GM21528 (cell line): ENCODE measurements at regions not wholly inside any gene's neighbourhood (a gene's known extent, or its start where the extent isn't known, plus 50 kb on each side); places are given as distances from the start of the nearest gene placed in this dataset.

ENCODE experiments used
- ATAC-seq: cut with Tn5 transposase; IDR thresholded peaks from one replicate; pipeline ENCODE4 v1.9.1; 2021; ENCODE audit warnings: mild to moderate bottlenecking, moderate library complexity; ENCODE audit not compliant: unreplicated experiment, low FRiP score

DNA sequence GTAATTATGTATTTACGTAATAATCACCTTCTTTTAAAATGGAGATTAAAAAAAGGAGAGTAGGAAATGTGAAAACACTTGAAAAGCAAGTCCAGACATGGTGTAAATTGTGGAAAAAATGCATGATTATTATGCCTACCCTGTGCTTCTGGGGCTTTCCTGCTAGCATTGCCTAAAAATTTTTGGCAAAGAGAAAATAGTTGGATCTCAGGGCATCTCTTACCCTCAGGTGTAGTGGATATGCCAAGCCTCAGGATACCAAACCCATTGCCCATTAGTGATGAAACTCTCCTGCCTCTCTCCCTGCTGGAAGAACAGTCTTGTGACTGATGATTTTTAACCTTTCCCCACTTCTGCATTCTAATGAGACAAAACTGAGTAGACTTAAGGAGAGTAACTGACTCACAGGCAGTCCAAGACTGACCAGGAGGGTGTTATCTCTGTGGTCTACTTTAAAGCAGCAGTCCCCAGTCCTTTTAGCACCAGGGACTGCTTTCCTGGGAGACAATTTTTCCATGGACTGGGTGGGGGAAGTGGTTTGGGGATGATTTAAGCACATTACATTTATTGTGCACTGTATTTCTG is 174.6 kb downstream of the ZNF330 start:
- no peak for ATAC-seq

DNA sequence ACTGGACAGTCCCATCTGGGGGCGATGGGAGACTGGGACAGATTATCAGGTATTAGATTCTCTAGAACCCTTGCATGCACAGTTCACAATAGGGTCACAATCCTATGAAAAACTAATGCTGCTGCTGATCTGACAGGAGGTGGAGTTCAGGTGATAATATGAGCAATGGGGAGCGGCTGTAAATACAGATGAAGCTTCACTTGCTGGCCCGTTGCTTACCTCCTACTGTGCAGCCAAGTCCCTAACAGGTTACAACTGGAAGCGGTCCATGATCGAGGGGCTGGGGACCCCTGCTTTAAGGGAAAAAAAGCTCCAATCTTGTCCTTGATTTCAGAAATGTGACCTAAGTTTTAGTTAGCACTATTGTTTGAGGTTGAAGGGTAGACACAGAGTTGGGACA is 175.2 kb downstream of the ZNF330 start:
- no peak for ATAC-seq

DNA sequence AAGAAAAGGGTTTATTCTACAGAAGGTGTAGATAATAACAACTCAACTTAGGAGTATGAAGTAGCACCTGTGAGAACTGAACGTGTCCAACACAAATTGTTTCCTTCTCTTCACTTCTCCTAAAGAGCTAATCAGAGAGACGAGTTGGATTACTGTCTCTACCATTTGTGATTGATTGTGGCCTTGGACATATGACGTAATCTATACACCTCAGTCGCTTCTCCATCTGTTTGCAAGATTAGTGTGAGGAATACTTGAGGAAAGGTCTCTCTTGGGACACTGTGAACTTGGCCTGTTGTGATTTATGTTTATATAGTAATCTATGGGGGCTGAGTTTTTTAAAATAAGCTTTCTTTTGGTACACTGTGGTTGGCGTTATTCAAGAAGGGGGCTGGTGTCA is 182.0 kb downstream of the ZNF330 start:
- no peak for ATAC-seq

DNA sequence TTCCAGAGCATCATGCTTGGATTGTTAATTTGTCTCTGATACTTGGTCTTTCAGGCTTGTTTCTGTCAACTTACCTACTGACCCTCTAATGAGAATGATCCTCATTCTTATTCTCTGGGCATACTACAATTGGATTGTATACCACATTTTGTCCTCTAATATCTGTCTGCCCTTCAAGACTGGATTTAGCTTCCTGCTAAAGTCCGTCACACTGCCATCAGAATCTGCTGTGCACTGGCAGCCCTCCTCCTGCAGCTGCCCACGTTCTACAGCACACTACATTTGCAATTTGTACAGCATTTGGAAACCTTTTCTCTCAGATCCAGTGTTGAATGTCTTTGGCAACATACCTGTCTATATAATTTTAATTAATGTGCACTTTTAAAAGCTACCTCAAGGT is 183.1 kb downstream of the ZNF330 start:
- ATAC-seq = no peak

DNA sequence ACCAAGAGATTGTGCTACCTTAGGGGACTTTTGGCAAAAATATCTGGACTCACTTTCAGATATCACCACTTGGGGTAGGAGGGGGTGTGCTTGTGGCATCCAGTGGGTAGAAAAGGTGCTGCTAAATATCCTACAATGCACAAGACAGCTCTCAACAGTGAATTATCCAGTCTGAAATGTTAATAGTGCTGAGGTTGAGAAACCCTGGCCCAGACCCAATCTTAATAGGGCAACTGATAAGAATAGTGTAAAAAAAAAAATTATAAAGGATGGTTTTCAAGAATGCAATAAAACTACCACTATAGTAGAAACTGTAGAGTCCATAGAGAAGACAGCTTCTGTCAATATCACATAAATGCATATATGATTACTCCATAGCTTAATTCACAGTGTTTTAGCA is 185.5 kb downstream of the ZNF330 start:
- no peak for ATAC-seq

DNA sequence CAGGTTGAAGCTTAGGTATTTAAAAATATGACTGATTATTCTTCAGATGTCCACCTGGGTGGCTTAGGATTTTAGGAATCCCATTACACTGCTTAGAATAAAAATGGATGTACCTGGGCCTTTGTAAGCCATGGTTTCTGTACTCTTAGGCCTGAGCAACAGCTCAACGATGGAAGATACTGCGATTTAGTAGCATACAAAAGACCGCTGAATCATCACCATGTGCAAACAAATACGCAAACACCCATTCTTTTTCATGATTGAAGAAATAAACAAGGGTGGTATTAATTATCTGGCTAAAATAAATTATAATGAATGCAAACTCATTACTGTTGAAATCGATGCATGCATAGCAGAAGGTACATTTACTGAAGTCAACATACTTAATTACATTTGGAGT is 188.9 kb downstream of the ZNF330 start:
- ATAC-seq = no peak

DNA sequence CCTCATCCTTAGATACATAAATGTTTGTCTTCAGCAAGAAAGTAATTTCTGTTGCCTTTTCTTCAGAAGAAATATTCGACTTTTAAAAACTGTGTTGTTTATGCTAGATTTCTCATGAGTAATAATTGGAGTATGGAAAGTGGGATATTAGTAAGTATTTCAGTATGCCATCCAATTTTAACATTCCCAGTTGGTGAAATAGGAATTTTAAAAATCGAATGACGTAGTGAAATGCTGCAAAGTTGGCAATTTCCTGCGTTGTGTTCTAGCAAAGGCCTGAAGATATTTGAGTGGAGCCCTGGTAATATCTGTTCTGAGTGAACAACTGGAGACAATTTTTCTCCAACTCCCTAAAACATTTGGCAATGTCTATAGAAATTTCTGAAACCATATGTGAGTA is 190.1 kb downstream of the ZNF330 start:
- ATAC-seq = no peak

DNA sequence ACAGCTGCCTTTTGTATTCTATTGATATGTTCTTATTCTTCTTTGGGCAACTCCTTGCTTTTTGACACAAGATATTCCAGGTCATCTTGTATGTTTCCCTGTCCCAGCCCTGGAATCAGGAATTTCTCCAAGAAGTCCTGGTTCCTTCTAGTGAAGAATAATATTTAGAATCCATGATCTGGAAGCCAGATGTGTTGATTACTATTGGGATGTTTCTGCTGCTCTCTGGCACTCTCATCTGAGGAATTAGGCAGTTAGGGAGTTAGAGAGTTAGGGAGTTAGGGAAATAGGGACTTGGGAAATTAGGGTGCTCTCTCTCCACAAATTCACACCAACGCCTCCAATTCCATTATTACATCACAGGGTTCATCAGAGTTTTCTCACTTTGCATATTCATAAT is 191.2 kb downstream of the ZNF330 start:
- ATAC-seq = no peak

DNA sequence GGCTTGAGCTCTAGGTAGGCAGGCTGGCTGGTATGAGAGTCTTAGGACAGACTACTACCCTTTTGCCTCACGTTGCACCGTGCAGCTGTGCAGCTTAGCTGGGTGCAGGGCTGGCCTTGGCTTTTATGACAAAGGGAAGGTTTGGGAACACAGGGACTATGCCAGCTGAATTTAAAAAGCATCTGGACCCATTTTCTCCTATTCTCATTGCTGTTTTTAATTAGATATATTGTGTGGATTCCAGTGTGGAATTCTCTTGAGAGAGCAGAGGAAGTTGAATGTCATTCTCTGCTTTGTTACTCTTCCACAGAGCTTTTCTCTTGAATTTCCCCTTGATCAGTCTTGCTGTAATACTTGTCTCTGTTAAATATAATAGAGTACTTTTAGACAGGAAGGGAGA is 192.7 kb downstream of the ZNF330 start:
- ATAC-seq = no peak

DNA sequence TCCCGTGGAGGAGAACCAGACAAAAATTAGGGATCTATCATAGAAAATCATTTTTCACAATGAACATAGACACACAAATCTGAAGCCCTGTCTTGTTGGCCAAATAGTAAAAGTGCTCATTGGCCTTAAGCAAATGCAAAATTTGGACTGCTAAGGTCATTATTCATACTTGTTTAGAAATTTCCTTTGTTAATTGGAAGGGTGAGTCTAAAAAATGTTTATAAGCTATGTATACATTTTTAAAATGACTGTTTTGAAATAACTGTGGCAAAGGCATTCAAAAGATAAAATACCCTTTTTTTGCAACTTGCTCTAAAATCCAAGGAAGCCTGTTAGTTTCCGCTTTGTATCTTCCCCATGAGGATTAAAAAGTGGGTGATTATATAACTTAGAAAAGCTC is 195.0 kb downstream of the ZNF330 start:
- ATAC-seq = no peak

DNA sequence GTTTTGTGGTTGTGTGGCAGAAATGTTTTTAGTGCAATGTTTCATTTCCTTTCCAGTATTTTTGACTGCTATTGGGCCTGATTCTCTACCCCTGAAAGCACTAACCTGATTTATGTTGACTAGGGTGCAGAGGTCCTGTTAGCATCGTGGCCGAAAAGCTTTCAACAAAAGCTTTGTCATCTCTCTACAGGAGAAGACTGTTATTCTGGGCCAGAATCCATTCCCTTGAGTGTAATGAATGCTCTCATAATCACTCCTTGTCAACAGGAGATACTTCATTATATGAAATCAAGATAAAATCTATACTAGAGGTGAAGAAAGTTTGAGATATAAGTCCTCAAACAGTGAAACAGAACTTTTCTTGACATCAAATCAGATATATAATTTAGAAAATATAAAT is 195.5 kb downstream of the ZNF330 start:
- no peak for ATAC-seq

DNA sequence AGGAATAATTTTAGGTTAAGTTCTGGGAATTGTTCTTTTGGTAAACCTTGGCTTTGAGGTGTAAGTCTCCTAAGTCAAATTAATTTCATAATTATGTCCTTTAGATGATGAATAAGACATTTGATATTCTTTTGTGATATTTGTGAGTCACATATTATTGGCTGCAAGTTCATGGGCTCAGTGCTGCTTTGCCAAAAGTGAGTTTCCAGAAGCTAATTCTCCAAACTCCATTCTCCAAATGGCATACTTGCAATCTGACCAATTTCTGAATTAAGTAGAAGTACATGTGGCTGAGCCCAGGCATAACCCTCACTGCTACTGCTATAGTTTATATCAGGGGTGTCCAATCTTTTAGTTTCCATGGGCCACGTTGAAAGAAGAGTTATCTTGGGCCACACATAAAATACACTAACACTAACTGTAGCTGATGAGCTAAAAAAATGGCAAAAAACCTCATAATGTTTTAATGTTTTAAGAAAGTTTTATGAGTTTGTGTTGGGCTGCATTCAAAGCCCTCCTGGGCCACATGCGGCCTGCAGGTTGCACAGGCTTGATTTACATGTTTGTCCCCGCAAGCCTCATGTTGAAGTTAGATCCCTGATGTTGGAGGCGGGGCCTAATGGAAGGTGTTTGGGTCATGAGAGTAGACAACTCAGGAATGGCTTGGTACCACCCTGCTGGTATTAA is 196.1 kb downstream of the ZNF330 start:
- no peak for ATAC-seq

DNA sequence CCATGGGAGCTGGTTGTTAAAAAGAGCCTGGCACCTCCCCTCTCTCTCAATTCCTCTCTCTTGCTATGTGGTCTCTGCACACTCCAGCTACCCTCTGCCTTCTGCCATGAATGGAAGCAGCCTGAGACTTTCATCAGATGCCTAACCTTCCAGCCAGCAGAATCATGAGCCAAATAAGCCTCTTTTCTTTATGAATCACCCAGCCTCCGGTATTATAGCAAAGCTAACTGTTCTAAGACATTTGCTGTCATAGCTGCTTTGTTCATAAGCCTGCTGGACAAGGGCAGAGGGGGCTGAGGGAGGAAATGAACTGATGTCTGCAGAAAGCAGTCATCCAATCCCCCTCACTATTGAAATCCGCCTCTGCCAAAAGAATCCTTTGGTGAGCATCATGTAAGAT is 196.7 kb downstream of the ZNF330 start:
- ATAC-seq = no peak

DNA sequence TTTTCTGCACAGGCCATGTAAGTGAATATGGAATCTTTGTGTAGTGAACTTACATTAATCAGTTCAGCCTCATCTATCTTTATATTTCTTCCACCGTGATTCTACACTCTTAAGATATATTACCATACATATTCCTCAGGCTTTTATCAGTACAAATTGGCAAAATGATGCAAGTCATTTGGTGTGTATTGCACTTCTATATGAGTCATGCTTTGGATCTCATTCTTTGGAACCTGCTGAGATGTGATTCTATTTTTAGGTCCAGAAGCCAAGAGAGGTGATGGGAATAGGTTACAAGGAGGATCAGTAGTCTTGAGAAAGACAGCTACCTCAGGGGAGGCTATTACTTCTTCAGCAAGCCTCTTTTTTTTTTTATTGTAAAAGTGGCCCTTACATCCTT is 204.4 kb downstream of the ZNF330 start:
- no peak for ATAC-seq

DNA sequence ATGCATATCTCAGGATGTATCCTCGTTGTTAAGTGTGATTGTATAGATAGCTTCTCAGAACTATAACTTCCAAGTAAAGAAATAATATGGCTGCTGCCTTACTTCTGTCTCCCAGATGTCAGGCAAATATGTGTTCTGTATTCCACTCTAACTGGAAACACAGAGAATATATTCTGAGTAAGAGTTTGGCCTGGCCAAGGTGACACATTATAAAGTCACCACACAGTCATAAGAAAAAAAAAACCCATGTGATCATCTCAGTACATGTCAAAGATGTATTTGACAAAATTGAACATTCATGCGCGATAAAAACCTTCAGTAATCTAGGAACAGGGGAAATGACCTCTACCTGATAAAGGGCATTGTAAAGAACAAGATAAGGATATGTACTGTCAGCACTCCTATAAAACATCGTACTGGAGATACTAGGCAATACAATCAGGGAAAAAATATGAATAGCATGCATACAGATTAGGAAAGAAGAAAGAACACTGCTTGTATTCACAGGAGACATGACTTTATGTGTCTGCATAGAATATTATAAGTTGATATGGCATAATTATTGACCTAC is 207.1 kb downstream of the ZNF330 start:
- ATAC-seq = no peak

DNA sequence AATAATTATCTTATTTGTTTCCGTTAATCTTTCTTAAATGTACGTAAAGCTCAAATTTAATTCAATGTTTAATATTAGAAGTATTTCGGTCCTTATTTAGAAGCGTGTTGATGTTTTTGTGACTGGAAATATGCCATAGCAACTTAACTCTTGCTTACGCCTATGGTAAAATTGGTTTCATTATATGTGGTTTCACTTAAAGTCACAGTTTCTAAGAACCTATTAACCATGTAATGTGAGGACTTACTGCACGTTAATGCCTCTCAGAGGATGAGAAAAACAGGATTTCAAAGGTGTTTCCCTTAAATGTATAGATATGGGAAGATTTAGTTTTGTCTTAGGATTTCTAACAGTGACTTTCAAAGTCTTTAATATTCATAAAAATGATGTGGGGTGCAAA is 206.4 kb upstream of the IL15 start:
- no peak for ATAC-seq

DNA sequence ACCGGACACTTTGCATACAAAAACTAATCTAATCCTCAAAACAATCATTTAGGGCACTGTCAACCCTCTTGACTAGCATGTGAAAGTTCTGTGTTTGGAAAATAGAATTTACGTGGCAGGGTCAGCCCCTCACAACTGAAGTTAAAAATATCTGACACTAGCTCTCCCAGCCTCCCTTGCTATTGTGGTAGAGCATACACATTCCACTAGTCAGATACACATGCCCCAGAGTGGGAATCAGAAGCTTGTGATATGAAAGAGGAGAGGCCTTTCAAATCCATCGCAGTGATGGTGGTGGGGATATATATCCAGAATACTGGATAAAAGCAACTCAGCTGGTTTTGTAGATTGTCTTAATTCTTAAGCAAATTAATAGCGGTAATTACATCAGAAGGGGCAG is 205.7 kb upstream of the IL15 start:
- no peak for ATAC-seq

DNA sequence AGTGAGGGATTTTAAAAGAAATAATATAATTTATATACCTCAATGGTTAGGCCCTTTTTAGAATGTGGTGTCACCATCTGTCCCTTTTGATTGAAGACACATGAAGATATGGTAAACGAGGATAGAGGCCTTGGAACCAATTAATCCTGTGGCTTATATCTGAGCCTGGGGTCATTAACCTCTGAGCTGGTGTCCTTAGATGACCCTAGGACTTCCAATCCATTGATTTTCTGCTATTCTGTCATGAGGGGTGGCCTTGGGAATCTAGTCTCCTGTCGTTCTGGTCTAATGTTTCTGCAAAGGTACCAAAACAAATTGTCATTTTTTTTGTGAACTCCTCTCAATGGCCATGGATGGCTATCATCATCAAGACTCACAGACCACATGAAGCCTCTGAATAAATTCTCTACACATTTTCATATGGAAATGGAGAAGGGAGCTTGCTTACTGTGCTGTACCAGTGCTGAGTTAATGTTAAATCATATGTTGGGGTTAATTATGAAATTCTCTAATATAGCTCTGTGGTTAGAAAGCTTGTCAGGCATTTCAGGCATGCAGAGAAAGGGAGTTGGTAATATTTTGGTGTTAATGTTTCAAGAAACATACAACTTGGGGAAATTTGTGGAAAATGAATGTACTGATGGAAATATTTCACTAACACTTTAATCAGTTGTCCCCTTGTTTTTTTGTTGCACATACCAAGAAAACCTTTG is 204.2 kb upstream of the IL15 start:
- ATAC-seq = no peak

DNA sequence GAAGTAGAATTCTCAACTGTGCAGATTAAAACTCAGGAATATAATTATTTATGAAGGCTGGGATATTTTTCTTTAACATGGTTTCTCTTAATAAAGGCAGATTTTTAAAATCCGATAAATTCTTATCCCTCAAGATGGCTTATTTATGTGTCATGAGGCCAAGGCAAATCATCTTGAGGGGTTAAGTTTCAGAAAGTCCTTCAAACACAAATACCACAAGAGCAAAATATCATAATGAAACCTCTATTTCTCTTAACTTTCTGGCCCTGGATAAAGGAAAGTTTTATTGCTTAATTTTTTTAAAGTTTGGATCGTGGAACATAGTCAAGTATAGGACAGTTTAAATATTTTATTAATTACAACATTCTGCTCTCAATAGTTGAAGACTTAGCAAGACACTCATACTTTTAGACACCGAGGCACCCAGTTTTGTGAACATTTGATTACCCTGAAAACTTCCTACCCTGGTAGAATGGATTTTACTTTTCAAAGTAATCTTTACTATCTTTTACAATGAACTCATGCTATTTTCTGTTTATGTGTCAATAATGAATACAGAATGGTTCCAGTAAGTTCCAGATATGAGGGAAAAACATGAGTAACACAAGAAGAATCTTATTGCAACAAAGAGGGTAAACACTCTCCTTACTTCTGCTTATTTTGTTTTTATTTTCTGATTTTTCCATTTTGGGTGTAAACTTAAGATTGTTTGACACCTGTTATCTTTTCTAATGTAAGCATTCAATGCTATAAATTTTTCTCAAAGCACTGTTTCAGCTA is 200.7 kb upstream of the IL15 start:
- no peak for ATAC-seq

DNA sequence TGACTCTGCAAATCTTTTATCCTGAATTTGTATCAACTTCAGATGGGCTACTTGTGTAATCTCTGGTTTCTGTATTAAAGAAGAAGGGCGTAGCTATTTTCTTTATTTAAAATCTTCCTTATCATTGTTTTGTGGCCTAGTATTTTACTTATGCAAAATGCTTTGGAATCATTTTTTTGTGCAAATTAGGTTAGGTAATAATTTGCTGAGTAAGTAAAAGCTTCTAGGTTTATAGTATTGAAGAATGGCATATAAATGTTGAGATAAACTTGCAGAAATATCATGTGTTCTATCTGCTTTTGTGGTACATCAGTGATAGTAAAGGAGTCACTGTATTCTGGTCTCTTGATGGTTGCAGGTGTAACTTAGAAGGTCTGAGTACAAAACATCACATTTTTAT is 197.2 kb upstream of the IL15 start:
- ATAC-seq = no peak

DNA sequence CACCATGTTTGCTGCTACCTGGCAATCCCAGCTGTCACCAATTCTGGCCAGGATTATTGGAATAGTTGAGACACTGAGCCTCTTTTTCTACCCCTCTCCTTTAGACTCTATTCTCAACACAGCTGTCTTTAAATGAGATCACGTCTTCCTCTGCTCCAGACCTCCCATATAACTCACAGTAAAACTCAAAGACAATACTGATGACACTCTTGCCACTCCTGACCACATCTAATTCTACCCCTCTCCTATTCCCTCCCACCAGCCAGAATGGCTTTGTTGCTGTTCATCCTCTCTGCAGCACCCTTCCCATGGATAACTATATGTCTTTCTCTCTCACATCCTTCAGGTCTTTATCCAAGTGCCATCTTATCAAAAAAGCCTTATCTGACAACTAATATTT is 188.6 kb upstream of the IL15 start:
- no peak for ATAC-seq
